Left renal pelvis (tissue), 4 donors: ENCODE measurements at regions not wholly inside any gene's neighbourhood (a gene's known extent, or its start where the extent isn't known, plus 50 kb on each side); places are given as distances from the start of the nearest gene placed in this dataset.
A peak's percentile ranks its signal among the peaks of the same experiment; 100 is the strongest.
"Not testable (repeated sequence)": the region's sequence is repeated elsewhere in the genome, so short reads cannot be mapped to it uniquely, and the experiment has no call there.

Experiments used
- DNase-seq, 4 donors: peaks; one replicate each; pipeline ENCODE4 v3.0.0-alpha.2; 2013; ENCODE audit warnings: low read depth in 4 of 4, low spot score in 3 of 4

DNA sequence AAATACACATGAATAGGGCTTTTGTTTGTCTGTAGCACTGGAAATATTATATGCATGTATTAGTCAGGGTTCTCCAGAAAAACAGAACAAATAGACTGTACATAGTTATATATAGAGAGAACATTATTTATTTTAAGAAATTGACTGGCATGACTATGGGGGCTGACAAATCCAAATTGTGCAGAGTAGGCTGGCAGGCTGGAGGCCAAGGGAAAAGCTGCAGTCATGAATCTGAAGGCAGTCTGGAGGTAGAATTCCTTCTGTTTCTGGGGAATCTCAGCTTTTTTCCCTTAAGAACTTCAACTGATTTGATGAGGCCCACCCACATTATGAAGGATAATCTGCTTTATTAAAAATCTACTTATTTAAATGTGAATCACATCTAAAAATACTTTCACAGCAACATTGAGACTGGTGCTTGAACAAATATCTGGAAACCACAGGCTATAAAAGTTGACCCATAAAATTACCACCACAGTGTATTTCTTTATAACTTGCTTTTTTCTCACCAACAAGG is 344.2 kb upstream of the KIAA1217 start:
- DNase-seq: no peak

GRCh38 chr10:23866985-23867384 is 342.0 kb upstream of the KIAA1217 start:
- DNase-seq: not testable (repeated sequence)

DNA sequence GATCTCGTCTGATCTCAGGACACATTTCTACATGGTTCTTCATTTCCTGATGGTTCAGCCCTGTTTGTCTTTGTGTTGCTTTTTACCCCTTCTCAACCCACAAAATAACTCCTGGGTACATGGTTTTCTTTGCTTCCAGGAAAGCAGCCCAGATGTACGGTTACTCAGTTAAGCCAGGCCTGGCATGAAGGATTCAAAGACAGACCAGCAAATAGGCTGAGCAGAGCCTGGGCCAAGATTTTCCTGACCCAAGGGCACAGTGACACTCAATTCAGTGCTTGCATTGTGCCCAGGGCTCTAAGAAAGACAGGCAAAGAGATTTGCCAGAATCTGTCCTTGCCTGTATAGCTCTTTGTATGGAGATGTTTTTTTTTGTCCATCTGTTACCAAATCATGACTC is 340.8 kb upstream of the KIAA1217 start:
- DNase-seq: no peak

GRCh38 chr10:23869548-23869947 is 339.4 kb upstream of the KIAA1217 start:
- DNase-seq: no peak

DNA sequence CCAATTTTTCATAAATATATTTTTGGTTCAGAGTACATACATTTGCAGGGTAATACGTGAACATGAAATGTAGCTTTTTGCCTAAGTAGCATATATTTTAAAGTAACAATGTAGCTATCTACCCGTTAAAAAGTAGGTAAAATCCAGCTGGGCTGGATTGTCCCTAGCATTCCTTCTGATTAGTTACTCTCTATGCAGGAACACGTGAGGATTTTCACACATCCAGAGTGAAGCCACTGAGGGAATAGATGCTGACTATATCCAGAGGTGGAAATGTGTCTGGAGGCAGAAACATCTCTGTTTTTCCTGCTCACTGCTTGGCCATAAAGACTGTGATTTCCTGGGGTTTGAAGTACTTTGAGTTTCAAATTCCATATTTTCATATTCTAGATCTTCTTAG is 338.9 kb upstream of the KIAA1217 start:
- no peak for DNase-seq

DNA sequence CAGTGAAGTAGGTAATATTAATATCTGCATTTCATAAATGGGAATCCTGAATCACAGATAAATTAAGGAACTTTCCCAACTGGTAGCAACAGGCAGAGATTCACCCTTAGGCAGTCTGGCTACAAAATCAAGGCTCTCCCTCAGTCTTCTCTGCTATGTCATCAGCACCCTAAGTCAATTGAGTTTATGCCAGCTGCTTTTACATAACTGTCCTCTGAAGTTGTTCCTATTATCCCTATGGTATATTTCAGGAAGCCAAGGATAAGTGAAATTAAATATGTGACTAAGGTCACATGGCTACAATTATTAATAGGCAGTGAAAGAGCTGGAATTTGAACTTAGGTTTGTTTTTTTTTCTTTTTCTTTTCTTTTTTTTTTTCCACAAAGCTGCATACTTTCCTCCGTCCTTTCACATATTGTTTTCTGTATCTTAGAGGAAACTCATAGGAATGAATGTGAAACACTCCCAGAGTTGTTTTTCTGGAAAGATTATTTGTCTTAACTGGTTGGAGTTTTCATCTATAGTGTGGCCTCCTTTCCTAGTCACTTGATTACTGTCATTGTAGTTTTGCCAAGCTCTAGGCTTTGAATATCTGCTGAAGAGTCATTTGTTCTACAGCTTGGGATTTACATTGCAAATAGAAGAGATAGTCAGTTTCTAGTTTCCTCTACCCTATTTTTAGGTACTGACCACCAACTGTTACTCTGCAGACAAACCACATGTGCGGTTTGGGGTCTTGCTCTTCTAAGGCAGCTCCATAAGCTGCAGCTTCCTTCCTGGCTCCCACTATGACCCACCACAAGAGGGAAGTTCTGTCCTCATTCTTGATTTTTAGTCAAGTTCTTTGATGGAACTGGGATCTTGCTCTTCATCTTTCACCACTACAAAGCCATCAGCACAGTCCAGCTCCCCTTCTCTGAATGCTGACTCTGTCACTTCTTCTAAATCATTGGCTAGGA is 338.0 kb upstream of the KIAA1217 start:
- DNase-seq: no peak

DNA sequence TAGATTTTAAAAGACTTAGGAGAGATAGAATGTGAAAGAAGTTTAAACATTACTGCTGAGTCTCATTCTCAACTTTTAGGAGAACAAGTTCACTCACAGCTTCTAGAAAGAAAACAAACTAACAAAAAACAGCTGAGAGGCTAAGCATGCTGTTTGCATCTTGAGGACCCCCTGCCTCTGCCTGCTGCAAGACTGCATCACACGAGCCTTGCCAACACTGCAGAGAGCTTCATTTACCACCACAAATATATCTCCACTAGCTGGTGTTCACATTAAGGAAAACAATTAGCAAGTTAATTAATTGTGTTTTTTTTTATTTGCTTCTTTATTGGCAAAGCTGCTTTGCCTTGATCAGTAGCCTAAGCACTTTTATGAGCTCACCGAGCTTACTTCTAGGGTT is 336.6 kb upstream of the KIAA1217 start:
- DNase-seq: no peak

DNA sequence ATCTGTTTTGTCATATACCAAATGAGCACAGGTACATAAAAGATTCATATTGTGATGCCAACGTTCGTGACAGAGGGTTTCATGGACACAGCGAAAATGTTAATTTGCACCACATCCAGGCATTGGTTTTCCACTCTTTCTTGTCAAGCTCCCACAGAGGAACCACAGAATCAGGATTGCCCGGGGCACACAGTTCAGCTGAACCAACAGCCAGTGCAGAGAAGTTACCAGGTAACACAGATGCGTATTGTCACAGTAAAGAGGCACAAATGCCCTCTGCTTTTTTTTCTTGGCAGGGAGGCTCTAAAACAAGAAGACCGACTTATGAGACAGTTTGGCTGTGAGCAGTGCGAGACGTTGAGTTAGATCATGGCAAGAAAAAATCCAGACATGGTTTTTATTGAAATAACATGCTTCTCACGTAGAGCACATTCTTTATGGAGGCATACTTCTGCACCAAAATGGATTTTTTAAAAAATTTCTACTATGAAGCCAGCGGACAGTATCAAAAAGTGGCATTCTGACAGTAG is 331.1 kb upstream of the KIAA1217 start:
- DNase-seq: no peak

DNA sequence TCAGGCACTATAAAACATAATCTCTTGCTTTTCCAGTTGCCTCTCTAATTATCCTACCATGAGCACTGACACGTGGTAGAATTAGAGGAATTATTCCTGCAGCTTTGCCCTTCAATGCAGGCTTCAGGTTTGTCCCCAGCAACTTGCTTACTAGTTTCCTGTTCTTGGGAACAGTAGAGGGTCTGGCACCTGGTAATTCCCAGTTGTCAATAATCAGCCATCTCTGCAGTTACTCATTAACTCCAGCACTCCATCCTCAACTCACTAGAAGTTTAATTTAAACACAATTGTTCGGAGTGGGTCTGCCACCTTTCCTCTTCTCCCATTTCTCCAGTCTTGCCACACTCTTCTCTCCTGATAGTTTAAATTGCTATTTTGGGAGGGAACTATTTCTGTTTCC is 324.3 kb upstream of the KIAA1217 start:
- DNase-seq: no peak

- no peak for DNase-seq
Measured at GRCh38 chr10:23885853-23886252, 323.1 kb upstream of the KIAA1217 start.

- no peak for DNase-seq
Measured at GRCh38 chr10:23886355-23886754, 322.6 kb upstream of the KIAA1217 start.

DNA sequence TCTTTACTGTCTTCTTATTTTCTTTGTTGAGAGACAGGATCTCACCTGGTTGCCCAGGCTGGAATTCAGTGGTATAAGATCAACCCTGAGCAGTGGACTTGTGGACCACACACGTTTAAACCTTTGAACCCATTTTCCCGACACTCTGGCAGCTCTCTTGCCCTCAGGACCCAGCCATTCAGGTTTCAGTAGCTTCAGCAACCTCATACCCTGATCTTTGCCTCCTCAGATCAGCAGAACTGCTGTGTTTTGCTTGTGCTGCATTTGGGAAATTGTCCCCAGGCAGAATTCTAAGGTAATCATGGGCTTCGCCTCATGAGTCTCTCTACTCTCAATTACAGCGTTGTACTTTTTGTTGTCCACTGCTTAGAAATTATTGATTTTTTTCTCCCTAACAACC is 317.6 kb upstream of the KIAA1217 start:
- no peak for DNase-seq

- no peak for DNase-seq
Measured at GRCh38 chr10:23892296-23892695, 316.6 kb upstream of the KIAA1217 start.

GRCh38 chr10:23897267-23897666 is 311.7 kb upstream of the KIAA1217 start:
- DNase-seq: no peak

DNA sequence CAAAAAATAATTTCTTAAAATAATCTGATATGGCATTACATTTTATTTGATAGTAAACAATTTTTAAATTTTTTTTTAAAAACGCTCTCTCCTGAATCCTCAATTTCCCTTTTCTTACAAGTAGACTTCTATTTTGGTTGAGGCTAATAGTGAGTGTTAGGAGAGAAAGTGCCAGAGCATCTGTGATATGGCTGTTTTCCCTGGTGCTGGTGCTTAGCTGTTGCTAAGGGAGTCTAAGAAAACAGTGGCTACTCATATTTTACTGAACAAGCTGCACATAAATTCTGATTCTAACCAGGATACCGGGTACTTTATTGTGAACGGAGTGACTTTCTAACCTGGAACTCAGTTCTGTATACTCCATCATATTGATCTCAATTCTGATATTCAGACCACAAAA is 311.1 kb upstream of the KIAA1217 start:
- no peak for DNase-seq

DNA sequence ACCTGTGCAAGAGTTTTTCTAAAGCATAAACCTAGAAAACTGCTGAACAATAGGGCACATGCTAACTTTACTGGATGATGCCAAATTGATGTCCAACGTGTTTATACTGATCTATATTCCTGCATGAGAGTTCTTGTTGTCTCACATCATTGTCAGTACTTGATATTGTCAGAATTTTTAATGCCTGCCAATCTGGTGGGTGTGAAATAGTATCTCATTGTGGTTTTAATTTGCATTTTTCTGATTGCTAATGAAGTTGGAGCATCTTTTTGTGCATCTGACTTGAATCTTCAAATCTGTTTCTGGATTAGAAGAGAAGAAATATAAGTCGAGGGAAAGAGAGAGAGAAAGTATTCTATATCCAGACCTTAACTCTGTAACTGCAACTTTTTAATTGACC is 309.8 kb upstream of the KIAA1217 start:
- no peak for DNase-seq

GRCh38 chr10:23910291-23910690 is 298.6 kb upstream of the KIAA1217 start:
- no peak for DNase-seq

DNA sequence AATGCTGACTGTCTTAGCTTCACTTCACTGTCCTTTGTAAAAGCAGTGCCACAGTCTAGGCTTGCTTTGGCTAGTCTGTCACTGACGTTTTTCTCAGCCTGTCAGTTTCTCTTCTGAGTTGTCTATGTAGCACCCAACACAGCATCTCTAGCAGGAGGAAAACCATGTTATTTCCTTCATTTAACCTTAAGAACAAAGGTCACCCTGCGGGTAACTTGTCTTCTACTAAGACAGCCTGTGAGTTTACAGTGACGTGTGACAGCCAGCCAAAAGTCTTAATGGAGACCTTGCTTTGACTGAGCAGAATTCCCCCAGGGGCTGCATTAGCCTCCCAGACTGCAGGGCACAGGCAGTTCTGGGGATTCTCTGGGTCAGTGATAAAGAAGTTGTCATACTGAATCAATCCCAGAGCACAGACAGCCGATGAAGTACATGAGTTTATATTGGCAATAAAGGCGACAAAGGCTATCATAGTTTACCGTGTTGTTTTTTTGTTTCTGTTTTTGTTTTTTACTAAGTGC is 296.0 kb upstream of the KIAA1217 start:
- no peak for DNase-seq

DNA sequence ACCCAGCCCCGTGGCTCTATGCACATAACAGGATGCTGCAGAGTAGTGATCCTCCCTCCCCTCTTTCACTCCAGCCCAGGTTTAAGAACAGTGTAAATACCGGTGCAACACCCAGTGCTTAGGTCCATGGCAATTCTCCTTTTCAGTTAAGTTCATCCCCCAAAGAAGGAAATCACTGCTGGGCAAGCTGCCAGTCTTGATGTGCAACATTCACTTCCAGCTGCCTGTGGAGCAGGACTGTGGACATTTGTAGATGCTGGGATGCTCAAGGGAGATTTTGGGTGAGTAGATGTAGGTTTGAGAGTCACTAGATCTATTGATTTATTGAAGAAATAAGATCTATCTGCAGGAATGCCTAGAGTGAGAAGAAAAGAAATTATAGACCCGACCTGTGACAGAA is 294.3 kb upstream of the KIAA1217 start:
- DNase-seq: no peak

- no peak for DNase-seq
Measured at GRCh38 chr10:23917251-23917840, 291.6 kb upstream of the KIAA1217 start.

DNA sequence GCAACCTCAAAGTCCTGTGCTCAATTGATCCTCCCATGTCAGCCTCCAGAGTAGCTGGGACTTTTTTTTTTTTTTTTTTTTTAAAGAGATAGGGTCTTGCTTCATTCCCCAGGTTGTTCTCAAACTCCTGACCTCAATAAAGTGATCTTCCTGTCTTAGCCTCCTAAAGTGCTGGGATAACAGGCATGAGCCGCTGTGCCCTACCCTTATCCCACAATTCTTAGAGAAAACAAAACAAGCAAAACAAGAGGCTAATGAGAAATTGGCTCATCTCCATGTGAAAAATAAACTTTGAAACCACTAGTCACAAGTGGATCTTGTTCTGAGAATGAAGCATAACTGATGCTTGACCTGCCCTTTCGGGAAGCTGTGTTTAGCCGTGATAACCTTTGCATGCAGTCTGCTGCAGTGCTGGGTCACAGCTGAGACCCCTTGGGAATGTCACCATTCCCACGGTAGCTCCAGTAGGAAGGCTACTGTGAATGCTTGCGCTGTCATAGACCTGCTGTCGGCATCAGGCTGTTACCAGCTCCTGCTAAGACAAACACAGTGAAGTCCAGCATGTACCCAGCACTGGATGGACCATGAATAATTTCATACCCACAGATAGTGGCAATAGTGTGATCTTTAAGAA is 290.7 kb upstream of the KIAA1217 start:
- DNase-seq: peak in 1 of 4 donors; percentile 9
